OCI-LY7 (cell line): ENCODE measurements at regions not wholly inside any gene's neighbourhood (a gene's known extent, or its start where the extent isn't known, plus 50 kb on each side); places are given as distances from the start of the nearest gene placed in this dataset.

ENCODE experiments used
- BruUV-seq: library from RNA; stranded (reverse); fragments of 400-500 nt; replicated peaks from 2 replicates; lab custom pipeline; 2021; lab: Mats Ljungman, UMichigan
- CTCF ChIA-PET: fragments of 300-600 bp; sonication (Branson Sonifier 250); formaldehyde crosslinking; loops from one replicate; lab custom pipeline; 2022; ENCODE audit warnings: antibody characterized with exemption; ENCODE audit not compliant: unreplicated experiment; lab: Charles Lee
- POLR2A ChIA-PET: fragments of 300-600 bp; sonication (Branson Sonifier 250); formaldehyde crosslinking; loops from one replicate; lab custom pipeline; 2022; ENCODE audit warnings: antibody characterized with exemption; lab: Charles Lee
- DNase-seq: peaks from one replicate; pipeline ENCODE4 v3.0.0-alpha.2; 2015; ENCODE audit warnings: low spot score
- H2AFZ ChIP-seq: fragments of 200-600 bp; sonication (generic), shearing (Covaris generic); 2 replicates; pipeline ENCODE4 v1.6.1; 2014; ENCODE audit warnings: mild to moderate bottlenecking, antibody characterized with exemption, low read length, moderate library complexity
- H3K27ac ChIP-seq: fragments of 200-600 bp; sonication (generic); 2 replicates; pipeline ENCODE4 v1.5.1; 2014; ENCODE audit warnings: mixed run types, low read depth, mild to moderate bottlenecking, moderate library complexity, low read length, inconsistent platforms; ENCODE audit not compliant: poor library complexity, severe bottlenecking
- H3K36me3 ChIP-seq: fragments of 200-600 bp; sonication (generic); 2 replicates; pipeline ENCODE4 v1.6.1; 2014; ENCODE audit warnings: mild to moderate bottlenecking, antibody characterized with exemption, low read length, moderate library complexity, mixed read lengths; ENCODE audit not compliant: insufficient read depth
- H3K4me1 ChIP-seq: fragments of 200-600 bp; sonication (generic); 2 replicates; pipeline ENCODE4 v1.5.1; 2014; ENCODE audit warnings: mild to moderate bottlenecking, low read length; ENCODE audit not compliant: insufficient read depth, poor library complexity, severe bottlenecking
- H3K4me2 ChIP-seq: fragments of 200-600 bp; sonication (generic); 2 replicates; pipeline ENCODE4 v1.6.1; 2014; ENCODE audit warnings: mild to moderate bottlenecking, low read length
- H3K4me3 ChIP-seq: fragments of 200-600 bp; sonication (generic); 2 replicates; pipeline ENCODE4 v1.5.1; 2014; ENCODE audit warnings: mild to moderate bottlenecking, low read depth, low read length; ENCODE audit not compliant: poor library complexity, severe bottlenecking
- H3K79me2 ChIP-seq: fragments of 200-600 bp; sonication (generic); 2 replicates; pipeline ENCODE4 v1.6.1; 2016; ENCODE audit warnings: low read depth, mild to moderate bottlenecking, low read length, moderate library complexity, mixed read lengths; ENCODE audit not compliant: insufficient read depth
- H3K9me2 ChIP-seq: fragments of 200-600 bp; sonication (generic); 2 replicates; pipeline ENCODE4 v1.6.1; 2016; ENCODE audit warnings: mild to moderate bottlenecking, low read length, mixed read lengths; ENCODE audit not compliant: insufficient read depth
- H3K9me3 ChIP-seq: fragments of 200-600 bp; sonication (generic); 2 replicates; pipeline ENCODE4 v1.6.1; 2014; ENCODE audit warnings: mild to moderate bottlenecking, mixed run types, low read length, mixed read lengths
- H4K20me1 ChIP-seq: fragments of 200-600 bp; sonication (generic); 2 replicates; pipeline ENCODE4 v1.6.1; 2014; ENCODE audit warnings: mild to moderate bottlenecking, antibody characterized with exemption, low read length, moderate library complexity, mixed read lengths; ENCODE audit not compliant: insufficient read depth
- CTCF ChIP-seq: fragments of 200-600 bp; sonication (generic); conservative IDR thresholded peaks from 2 replicates; pipeline ENCODE4 v1.5.1; 2014; ENCODE audit warnings: mild to moderate bottlenecking, antibody characterized with exemption, low read length, moderate library complexity, mixed read lengths
- EZH2phosphoT487 ChIP-seq: fragments of 200-600 bp; sonication (generic); IDR thresholded peaks from 2 replicates; pipeline ENCODE4 v1.6.1; 2018; ENCODE audit warnings: low read depth, borderline replicate concordance, mild to moderate bottlenecking, mixed run types, antibody characterized with exemption, low read length, moderate library complexity, mixed read lengths
- intact Hi-C: fragments of 100-400 bp; cut with micrococcal nuclease; formaldehyde crosslinking; loops from one replicate; pipeline ENCODE4 v1.10.0; 2022; ENCODE audit not compliant: unreplicated experiment

- POLR2A ChIA-PET, result interaction anchor here (0.6 kb wide), 1 partner anchor 88 kb away, joined by 3 read pairs; no protein-coding TSS in a partner anchor
- intact Hi-C loops, result no loop called here
- CTCF ChIA-PET, result no interaction called here
- TF ChIP-seq CTCF, result no peak
- TF ChIP-seq EZH2phosphoT487, result no peak
- DNase-seq, result no peak
- Histone ChIP-seq H3K4me2 (no peak overlapping the region), H4K20me1 (no peaks in the 10 kb centered on the region), H3K9me2 (no peaks in the 10 kb centered on the region), H3K79me2 (no peaks in the 10 kb centered on the region), H3K36me3 (no peaks in the 10 kb centered on the region), H3K4me3 (no peak overlapping the region), H3K27ac (no peak overlapping the region), H3K9me3 (no peaks in the 10 kb centered on the region), H2AFZ (no peak overlapping the region), H3K4me1 (no peaks in the 10 kb centered on the region)
- no TSS peak for BruUV-seq
These were observed 729.0 kb upstream of the AADAT start for GRCh38 chr4:170818786-170819185.

- H3K36me3 ChIP-seq, result no peaks in the 10 kb centered on the region
- no TSS peak for BruUV-seq
- no peak overlapping the region for H2AFZ ChIP-seq
- POLR2A ChIA-PET, result no interaction called here
- TF ChIP-seq EZH2phosphoT487 (no peak), CTCF (no peak)
- H3K4me3 ChIP-seq, result no peak overlapping the region
- H3K9me2 ChIP-seq, result no peaks in the 10 kb centered on the region
- intact Hi-C loops, result no loop called here
- H3K4me1 ChIP-seq, result no peaks in the 10 kb centered on the region
- H3K79me2 ChIP-seq, result no peaks in the 10 kb centered on the region
- no peak overlapping the region for H3K27ac ChIP-seq
- no peaks in the 10 kb centered on the region for H4K20me1 ChIP-seq
- H3K4me2 ChIP-seq, result no peak overlapping the region
- CTCF ChIA-PET, result no interaction called here
- DNase-seq, result no peak
- no peaks in the 10 kb centered on the region for H3K9me3 ChIP-seq
These were observed 715.6 kb upstream of the AADAT start for GRCh38 chr4:170805352-170805751.

GRCh38 chr4:170804930-170805329 is 715.2 kb upstream of the AADAT start:
- H3K4me3 ChIP-seq, result no peak overlapping the region
- H3K4me1 ChIP-seq, result no peaks in the 10 kb centered on the region
- H3K36me3 ChIP-seq, result no peaks in the 10 kb centered on the region
- no peak overlapping the region for H3K4me2 ChIP-seq
- no peaks in the 10 kb centered on the region for H3K9me2 ChIP-seq
- POLR2A ChIA-PET, result no interaction called here
- DNase-seq, result no peak
- H4K20me1 ChIP-seq, result no peaks in the 10 kb centered on the region
- TF ChIP-seq CTCF, result no peak
- TF ChIP-seq EZH2phosphoT487, result no peak
- no TSS peak for BruUV-seq
- CTCF ChIA-PET, result no interaction called here
- intact Hi-C loops, result no loop called here
- no peak overlapping the region for H2AFZ ChIP-seq
- H3K9me3 ChIP-seq, result no peaks in the 10 kb centered on the region
- no peaks in the 10 kb centered on the region for H3K79me2 ChIP-seq
- H3K27ac ChIP-seq, result no peak overlapping the region
